Nucleus accumbens (tissue), 56 donors: ENCODE measurements at regions not wholly inside any gene's neighbourhood (a gene's known extent, or its start where the extent isn't known, plus 50 kb on each side); places are given as distances from the start of the nearest gene placed in this dataset.

Source experiments
- DNase-seq, 56 donors: peaks; one replicate each; lab custom pipeline; 2025; lab: John Stamatoyannopoulos, UW

GRCh38 chr4:162245051-162245450 is 81.3 kb upstream of the FSTL5 start:
- DNase-seq: no peak

- no peak for DNase-seq
These were observed 78.1 kb upstream of the FSTL5 start for GRCh38 chr4:162241857-162242256.

- DNase-seq: no peak
These were observed 76.4 kb upstream of the FSTL5 start for GRCh38 chr4:162239992-162240769.

GRCh38 chr4:162237676-162238075 is 73.9 kb upstream of the FSTL5 start:
- no peak for DNase-seq

- no peak for DNase-seq
These were observed 70.8 kb upstream of the FSTL5 start for GRCh38 chr4:162234595-162234994.

- DNase-seq: no peak
These were observed 68.5 kb upstream of the FSTL5 start for GRCh38 chr4:162232349-162232748.

GRCh38 chr4:162229670-162230069 is 65.9 kb upstream of the FSTL5 start:
- DNase-seq: no peak

GRCh38 chr4:162221148-162221547 is 57.3 kb upstream of the FSTL5 start:
- no peak for DNase-seq
